GM23338 (cell line): ENCODE measurements at regions not wholly inside any gene's neighbourhood (a gene's known extent, or its start where the extent isn't known, plus 50 kb on each side); places are given as distances from the start of the nearest gene placed in this dataset.

Experiments
- CREB1 ChIP-seq: fragments of 250-450 bp; sonication (Bioruptor Pico); IDR thresholded peaks from 2 replicates; pipeline ENCODE4 v1.5.0; 2020; ENCODE audit warnings: low read depth, mild to moderate bottlenecking, moderate library complexity
- CTCF ChIP-seq, 2 experiments: fragments of 200-600 bp in 1 of 2; sonication (generic) in 1 of 2; conservative IDR thresholded peaks; 2 replicates each; pipeline versions ENCODE4 v1.5.1 to v1.6.1; 2016 to 2017; ENCODE audit warnings: antibody characterized with exemption in 2 of 2, low read depth in 2 of 2, mild to moderate bottlenecking in 2 of 2, moderate library complexity in 1 of 2
- ETS1 ChIP-seq: IDR thresholded peaks from 2 replicates; pipeline ENCODE4 v1.6.1; 2016; ENCODE audit warnings: antibody characterized with exemption
- EZH2 ChIP-seq: fragments of 200-600 bp; sonication (generic); IDR thresholded peaks from one replicate; pipeline ENCODE4 v1.8.0; 2017; ENCODE audit warnings: antibody characterized with exemption, mild to moderate bottlenecking, low read depth; ENCODE audit not compliant: unreplicated experiment
- EZH2phosphoT487 ChIP-seq: fragments of 200-600 bp; sonication (generic); IDR thresholded peaks from one replicate; pipeline ENCODE4 v1.8.1; 2018; ENCODE audit warnings: antibody characterized with exemption; ENCODE audit not compliant: unreplicated experiment
- JUNB ChIP-seq: IDR thresholded peaks from one replicate; pipeline ENCODE4 v1.6.1; 2016; ENCODE audit warnings: antibody characterized with exemption; ENCODE audit not compliant: unreplicated experiment
- NANOG ChIP-seq: IDR thresholded peaks from 2 replicates; pipeline ENCODE4 v1.6.1; 2016; ENCODE audit warnings: antibody characterized with exemption, borderline replicate concordance
- POLR2AphosphoS5 ChIP-seq: IDR thresholded peaks from 2 replicates; pipeline ENCODE4 v1.6.1; 2016; ENCODE audit warnings: antibody characterized with exemption, low read depth
- REST ChIP-seq: IDR thresholded peaks from one replicate; pipeline ENCODE4 v1.6.1; 2018; ENCODE audit warnings: antibody characterized with exemption; ENCODE audit not compliant: unreplicated experiment
- STAT1 ChIP-seq: IDR thresholded peaks from one replicate; pipeline ENCODE4 v1.6.1; 2016; ENCODE audit warnings: antibody characterized with exemption; ENCODE audit not compliant: unreplicated experiment
- ZNF114 ChIP-seq: fragments of 250-450 bp; sonication (Bioruptor Pico); IDR thresholded peaks from 2 replicates; pipeline ENCODE4 v1.5.0; 2020; ENCODE audit warnings: mild to moderate bottlenecking, moderate library complexity
- ZNF331 ChIP-seq: fragments of 250-450 bp; sonication (Bioruptor Pico); IDR thresholded peaks from 2 replicates; pipeline ENCODE4 v1.5.0; 2020; ENCODE audit warnings: low read depth, mild to moderate bottlenecking, moderate library complexity
- ZNF462 ChIP-seq: fragments of 250-450 bp; sonication (Bioruptor Pico); IDR thresholded peaks from 2 replicates; pipeline ENCODE4 v1.5.0; 2020; ENCODE audit warnings: mild to moderate bottlenecking, moderate library complexity

GRCh38 chr6:21908161-21908848, 314.8 kb downstream of the SOX4 start:
- no peak for TF ChIP-seq CTCF (conservative IDR thresholded peaks at IDR 0.05; ENCODE audit: low read depth in 2 of 2)
- no peak for TF ChIP-seq CREB1 (CRISPR knock-in tag)
- TF ChIP-seq POLR2AphosphoS5 = no peak
- TF ChIP-seq REST = no peak
- no peak for TF ChIP-seq EZH2
- no peak for TF ChIP-seq ZNF114 (CRISPR knock-in tag)
- TF ChIP-seq EZH2phosphoT487 = no peak
- no peak for TF ChIP-seq STAT1
- no peak for TF ChIP-seq JUNB
- TF ChIP-seq NANOG = no peak
- TF ChIP-seq ETS1 = no peak
- no peak for TF ChIP-seq ZNF331 (CRISPR knock-in tag)
- TF ChIP-seq ZNF462 (CRISPR knock-in tag) = no peak
